ENCODE measurements at regions not wholly inside any gene's neighbourhood (a gene's known extent, or its start where the extent isn't known, plus 50 kb on each side); places are given as distances from the start of the nearest gene placed in this dataset.

DNA sequence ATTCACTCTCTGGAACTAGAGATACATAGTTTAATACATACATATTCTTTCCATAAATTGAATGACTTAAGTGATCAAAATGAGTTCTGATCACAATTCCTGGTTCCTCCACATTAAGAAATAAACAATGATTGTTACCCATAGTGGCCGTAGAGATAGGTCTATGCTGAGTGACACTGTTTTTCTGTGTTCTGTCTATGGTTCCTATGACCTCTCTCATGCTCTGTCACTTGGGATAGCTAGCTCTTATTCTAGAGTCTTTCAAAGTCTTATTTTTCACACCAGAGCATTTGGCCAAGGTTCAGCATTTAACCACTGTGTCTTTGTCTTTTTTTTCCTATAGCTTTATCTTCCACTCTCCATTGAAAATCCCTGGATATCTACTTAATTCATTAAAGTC is 132.4 kb downstream of the GOLGA6L6 start:
- TF ChIP-seq, protein P1, sequence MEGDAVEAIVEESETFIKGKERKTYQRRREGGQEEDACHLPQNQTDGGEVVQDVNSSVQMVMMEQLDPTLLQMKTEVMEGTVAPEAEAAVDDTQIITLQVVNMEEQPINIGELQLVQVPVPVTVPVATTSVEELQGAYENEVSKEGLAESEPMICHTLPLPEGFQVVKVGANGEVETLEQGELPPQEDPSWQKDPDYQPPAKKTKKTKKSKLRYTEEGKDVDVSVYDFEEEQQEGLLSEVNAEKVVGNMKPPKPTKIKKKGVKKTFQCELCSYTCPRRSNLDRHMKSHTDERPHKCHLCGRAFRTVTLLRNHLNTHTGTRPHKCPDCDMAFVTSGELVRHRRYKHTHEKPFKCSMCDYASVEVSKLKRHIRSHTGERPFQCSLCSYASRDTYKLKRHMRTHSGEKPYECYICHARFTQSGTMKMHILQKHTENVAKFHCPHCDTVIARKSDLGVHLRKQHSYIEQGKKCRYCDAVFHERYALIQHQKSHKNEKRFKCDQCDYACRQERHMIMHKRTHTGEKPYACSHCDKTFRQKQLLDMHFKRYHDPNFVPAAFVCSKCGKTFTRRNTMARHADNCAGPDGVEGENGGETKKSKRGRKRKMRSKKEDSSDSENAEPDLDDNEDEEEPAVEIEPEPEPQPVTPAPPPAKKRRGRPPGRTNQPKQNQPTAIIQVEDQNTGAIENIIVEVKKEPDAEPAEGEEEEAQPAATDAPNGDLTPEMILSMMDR (IDR thresholded peaks at IDR 0.05) = no peak
- no peak for TF ChIP-seq POLR2A (IDR thresholded peaks at IDR 0.05)
- TF ChIP-seq EP300 (IDR thresholded peaks at IDR 0.05) = no peak
